Right renal pelvis (tissue), 4 donors: ENCODE measurements at regions not wholly inside any gene's neighbourhood (a gene's known extent, or its start where the extent isn't known, plus 50 kb on each side); places are given as distances from the start of the nearest gene placed in this dataset.

ENCODE experiments used
- DNase-seq, 4 donors: peaks; one replicate each; pipeline ENCODE4 v3.0.0-alpha.2; 2013; ENCODE audit warnings: low read depth in 4 of 4, low spot score in 3 of 4, missing footprints in 1 of 4

- no peak for DNase-seq
Observed at GRCh38 chr5:1670351-1670750, 129.3 kb downstream of the MRPL36 start.

- no peak for DNase-seq
Observed at GRCh38 chr5:1669276-1670155, 130.1 kb downstream of the MRPL36 start.

DNA sequence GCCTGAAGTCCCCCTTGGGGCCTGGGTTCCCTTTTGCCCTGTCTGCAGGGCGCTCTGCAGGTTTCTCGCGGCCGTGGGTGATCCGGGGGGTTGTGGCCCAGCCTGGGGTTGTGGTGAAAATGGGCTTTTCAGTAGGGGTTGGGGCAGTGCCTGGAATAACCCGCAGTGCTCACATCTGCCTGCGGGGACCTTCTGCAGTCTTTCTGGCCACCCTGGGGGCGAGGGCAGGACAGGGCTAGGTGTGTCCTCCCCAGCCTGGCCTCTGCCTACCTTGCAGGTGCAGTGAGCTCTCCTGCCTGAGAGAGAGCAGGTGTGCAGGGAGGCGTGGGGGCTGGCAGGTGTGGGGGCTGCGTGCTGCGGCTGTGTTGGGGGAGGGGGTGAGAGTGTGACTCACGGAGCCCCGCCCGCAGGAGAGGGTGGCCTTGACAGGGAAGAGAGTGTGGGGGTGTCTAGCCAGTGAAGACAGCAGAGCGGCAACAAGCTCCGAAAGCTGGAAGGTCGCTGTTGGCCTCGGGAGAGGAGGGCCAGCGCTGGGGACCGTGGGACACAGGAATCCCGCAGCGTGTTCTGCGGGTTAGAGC lies 131.4 kb downstream of the MRPL36 start:
- DNase-seq = no peak

DNA sequence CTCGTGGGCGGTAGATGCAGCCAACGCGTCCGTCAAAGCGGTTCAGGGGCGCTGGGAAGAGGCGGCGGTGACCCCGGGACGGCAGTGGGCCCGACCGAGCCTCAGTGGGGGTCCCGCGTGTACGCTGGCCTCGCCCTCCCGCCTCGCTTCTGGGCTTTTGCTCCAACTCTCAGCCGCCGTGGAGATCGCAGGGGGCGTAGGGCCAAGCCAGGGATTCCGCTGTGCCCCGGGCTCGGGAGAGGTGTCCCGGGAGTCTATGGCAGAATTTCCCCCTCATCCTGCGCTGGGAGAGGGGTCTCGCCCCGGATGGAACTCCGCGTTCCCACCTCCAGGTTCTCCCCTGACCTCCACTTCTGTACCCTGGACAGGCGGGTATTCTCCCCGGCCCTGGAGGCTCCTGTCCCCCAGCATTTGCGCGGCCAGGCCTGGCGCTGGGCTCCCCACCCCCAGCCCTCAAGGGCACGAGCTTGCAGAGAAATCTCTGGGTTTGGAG lies 131.9 kb downstream of the MRPL36 start:
- no peak for DNase-seq

- DNase-seq = peak; percentile 39 to 59 (median 52)
Observed at GRCh38 chr5:1666812-1667588, 132.6 kb downstream of the MRPL36 start.

GRCh38 chr5:1666221-1666620 lies 133.4 kb downstream of the MRPL36 start:
- no peak for DNase-seq

DNA sequence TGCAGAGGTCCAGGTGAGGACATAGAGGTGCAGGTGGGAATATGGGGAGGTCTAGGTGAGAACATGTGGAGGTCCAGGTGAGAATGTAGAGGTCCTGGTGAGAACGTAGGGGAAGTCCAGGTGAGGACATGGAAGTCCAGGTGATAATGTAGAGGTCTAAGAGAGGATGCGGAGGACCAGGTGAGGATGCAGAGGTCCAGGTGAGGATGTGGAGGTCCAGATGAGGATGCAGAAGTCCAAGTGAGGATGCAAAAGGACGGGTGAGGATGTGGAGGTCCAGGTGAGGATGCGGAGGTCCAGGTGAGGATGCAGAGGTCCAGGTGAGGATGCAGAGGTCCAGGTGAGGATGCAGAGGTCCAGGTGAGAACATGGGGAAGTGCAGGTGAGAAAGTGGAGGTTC lies 133.8 kb downstream of the MRPL36 start:
- DNase-seq = no peak

DNA sequence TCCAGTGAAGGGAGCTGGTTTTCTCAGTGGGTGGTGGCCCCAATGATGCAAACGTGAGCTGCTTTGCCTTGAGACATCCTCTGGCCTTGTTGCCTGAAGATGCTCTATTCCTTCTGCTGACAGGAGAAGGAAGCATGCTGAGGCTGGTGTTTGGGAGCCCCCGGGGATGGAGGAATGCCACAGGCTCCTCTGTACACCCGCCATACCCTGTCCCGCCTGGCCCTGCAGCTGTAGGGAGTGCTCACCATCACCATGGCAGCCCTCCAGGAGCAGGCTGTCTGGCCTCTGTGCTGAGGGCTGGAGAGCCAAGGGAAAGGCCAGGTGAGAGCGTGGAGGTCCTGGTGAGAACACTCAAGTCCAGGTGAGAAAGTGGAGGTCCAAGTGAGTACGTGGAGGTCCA lies 134.4 kb downstream of the MRPL36 start:
- no peak for DNase-seq

- no peak for DNase-seq
Observed at GRCh38 chr5:1663186-1663585, 136.5 kb downstream of the MRPL36 start.

DNA sequence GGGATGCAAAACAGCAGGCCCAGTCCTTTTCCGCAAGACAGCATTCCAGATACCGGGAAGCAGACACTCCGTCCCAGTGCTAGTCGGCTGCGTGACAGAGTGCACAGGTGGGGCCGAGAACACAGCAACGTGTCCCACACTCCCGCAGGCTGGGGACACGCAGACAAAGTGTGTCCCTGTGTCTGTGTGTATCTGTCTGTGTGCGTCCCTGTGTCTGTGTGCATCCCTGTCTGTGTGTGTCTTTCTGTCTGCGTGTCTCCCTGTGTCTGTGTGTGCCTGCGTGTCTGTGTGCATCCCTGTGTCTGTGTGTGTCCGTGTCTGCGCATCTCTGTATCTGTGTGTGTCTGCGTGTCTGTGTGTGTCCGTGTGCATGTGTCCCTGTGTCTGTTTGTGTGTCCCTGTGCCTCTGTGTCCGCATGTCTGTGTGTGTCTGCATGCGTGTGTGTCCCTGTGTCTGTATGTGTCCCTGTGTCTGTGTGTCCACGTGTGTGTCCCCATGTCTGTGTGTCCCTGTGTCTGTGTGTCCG lies 137.0 kb downstream of the MRPL36 start:
- no peak for DNase-seq

GRCh38 chr5:1661831-1662558 lies 137.6 kb downstream of the MRPL36 start:
- DNase-seq = no peak

GRCh38 chr5:1661311-1661710 lies 137.6 kb upstream of the LPCAT1 start:
- no peak for DNase-seq

DNA sequence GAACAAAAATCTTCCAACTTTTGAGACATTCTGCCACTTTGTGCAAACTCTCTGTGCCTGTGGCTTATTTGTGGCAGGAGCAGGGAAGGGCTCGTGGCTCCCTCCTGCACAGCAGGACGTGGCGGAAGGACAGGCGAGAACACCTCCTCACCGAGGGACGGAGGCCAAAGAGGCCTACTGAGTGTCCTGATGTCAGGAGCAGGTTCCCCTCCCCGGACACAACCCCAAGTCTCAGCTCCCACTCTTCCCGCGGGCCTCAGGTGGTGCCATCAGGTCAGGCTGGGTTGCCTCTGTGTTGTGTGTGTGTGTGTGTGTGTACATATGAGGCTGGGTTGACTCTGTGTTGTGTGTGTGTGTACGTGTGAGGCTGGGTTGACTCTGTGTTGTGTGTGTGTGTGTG lies 136.8 kb upstream of the LPCAT1 start:
- no peak for DNase-seq

GRCh38 chr5:1660001-1660400 lies 136.2 kb upstream of the LPCAT1 start:
- DNase-seq = no peak

DNA sequence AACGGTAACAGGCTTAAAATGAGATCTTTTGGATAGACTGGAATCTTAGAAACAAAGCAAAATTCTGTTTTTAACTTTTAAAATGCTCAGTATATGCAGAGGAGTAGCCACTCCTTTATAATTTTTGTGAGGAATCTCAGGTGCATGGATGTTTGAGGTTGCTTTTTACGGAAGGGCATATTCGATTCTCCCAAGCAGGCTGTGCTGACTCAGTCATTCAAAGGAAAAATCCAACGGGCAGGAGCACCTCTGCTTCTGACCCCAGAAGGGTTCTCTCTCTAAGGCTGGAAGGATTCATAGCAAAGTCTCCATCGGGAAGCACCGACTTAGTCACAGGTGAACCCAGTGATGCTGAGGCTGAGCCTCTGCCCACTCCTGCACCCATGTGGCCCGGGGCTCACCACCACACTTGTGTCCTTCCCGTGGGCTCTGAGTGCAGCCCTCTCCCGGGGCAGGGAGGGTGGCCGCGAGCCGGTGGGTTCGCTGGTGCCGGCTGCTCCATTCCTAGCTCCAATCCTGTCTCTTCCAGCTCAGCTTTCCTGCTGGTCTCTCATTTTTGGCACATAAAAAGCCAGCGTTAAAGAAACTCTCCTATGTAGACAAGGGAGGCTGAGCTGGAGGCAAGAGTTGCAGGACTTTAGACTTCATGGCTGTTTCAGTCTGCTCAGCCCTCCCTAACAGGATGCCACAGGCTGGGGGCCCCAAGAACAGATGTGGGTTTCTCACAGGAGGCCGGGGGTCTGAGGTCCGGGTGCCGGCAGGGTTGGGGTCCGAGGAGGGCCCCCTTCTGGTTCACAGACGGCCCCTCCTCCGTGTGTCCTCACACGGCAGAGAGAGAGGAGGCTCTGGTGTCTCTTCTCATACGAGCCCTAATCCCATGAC lies 135.6 kb upstream of the LPCAT1 start:
- DNase-seq = no peak

DNA sequence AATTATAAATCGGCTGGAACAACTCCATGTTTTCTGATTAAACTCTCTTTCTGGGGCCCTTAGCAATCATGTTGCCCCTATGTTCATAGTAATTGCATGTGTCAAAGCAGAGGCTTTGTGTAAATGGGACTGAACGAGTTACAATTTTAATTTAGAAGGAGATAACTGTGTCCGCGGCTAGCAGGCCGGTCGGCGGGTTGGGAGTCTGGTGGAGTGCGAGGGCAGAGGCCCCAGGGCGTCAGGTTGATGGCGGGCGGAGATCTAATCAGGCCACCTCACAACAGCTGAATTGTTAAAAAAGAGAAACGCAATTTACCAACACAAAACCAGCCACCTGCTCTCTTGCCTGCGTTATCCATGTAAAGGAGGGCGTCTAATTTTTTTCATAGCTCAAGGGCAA lies 134.9 kb upstream of the LPCAT1 start:
- DNase-seq = no peak

GRCh38 chr5:1657161-1657741 lies 133.5 kb upstream of the LPCAT1 start:
- no peak for DNase-seq

GRCh38 chr5:1656271-1656975 lies 132.7 kb upstream of the LPCAT1 start:
- DNase-seq = no peak
